Neural crest cell (in vitro differentiated cells): ENCODE measurements at regions not wholly inside any gene's neighbourhood (a gene's known extent, or its start where the extent isn't known, plus 50 kb on each side); places are given as distances from the start of the nearest gene placed in this dataset.

Source experiments
- DNase-seq: peaks from one replicate; pipeline ENCODE4 v3.0.0; 2021; ENCODE audit warnings: low read depth, mixed read lengths, low spot score
- H3K27ac Mint-ChIP-seq: one replicate; pipeline ENCODE4 v1.8.0; 2021; ENCODE audit warnings: mild to moderate bottlenecking, mixed read lengths; ENCODE audit not compliant: unreplicated experiment
- H3K27me3 Mint-ChIP-seq: 2 replicates; pipeline ENCODE4 v1.8.0; 2021; ENCODE audit warnings: low read depth, mild to moderate bottlenecking, mixed read lengths
- H3K36me3 Mint-ChIP-seq: 2 replicates; pipeline ENCODE4 v1.8.0; 2021; ENCODE audit warnings: low read depth, mild to moderate bottlenecking, mixed read lengths
- H3K4me1 Mint-ChIP-seq: 2 replicates; pipeline ENCODE4 v1.8.0; 2021; ENCODE audit warnings: mixed read lengths
- H3K4me3 Mint-ChIP-seq: one replicate; pipeline ENCODE4 v1.8.0; 2021; ENCODE audit warnings: mild to moderate bottlenecking, mixed read lengths
- H3K9me3 Mint-ChIP-seq: 2 replicates; pipeline ENCODE4 v1.8.0; 2021; ENCODE audit warnings: mixed read lengths
- TF ChIP-seq, protein P1 (sequence below): fragments of 200-600 bp; sonication (generic); conservative IDR thresholded peaks from 2 replicates; pipeline ENCODE4 v1.5.0; 2021; ENCODE audit warnings: antibody characterized with exemption, mild to moderate bottlenecking

DNA sequence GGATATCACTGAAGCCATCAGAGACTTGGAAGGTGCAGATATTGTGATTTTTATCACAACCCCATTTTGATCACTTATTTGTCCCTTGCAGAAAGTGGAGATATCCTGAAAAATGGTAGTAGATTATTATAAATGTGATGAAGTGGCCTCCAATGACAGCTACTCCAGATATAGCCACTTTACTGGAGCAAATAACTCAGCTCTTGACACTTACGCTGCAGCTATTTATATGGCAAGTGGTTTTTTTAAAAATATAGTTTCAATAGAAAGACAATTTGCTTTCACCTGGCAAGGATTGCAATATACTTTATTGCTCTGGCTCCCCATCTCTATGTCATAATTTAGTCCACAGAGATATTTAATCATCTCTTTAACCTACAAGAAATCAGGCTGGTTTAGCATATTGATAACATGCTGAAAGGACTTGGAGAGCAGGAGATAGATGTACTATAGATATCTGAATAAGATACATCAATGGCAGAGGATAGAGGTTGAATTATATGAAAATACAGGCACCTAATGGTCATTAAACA lies 182.8 kb upstream of the SKOR2 start:
- Mint-ChIP-seq H3K27ac (no peak overlapping the region), H3K36me3 (no peaks in the 10 kb centered on the region), H3K9me3 (no peaks in the 10 kb centered on the region), H3K27me3 (peaks cover 40% of the 10 kb centered on the region), H3K4me1 (peaks cover 9% of the 10 kb centered on the region), H3K4me3 (no peak overlapping the region)
- TF ChIP-seq, protein P1, sequence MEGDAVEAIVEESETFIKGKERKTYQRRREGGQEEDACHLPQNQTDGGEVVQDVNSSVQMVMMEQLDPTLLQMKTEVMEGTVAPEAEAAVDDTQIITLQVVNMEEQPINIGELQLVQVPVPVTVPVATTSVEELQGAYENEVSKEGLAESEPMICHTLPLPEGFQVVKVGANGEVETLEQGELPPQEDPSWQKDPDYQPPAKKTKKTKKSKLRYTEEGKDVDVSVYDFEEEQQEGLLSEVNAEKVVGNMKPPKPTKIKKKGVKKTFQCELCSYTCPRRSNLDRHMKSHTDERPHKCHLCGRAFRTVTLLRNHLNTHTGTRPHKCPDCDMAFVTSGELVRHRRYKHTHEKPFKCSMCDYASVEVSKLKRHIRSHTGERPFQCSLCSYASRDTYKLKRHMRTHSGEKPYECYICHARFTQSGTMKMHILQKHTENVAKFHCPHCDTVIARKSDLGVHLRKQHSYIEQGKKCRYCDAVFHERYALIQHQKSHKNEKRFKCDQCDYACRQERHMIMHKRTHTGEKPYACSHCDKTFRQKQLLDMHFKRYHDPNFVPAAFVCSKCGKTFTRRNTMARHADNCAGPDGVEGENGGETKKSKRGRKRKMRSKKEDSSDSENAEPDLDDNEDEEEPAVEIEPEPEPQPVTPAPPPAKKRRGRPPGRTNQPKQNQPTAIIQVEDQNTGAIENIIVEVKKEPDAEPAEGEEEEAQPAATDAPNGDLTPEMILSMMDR, result no peak
- DNase-seq, result no peak

GRCh38 chr18:47427923-47428637 lies 176.6 kb upstream of the SKOR2 start:
- DNase-seq, result no peak
- Mint-ChIP-seq H3K27me3 (peaks cover 16% of the 10 kb centered on the region), H3K36me3 (no peaks in the 10 kb centered on the region), H3K9me3 (no peaks in the 10 kb centered on the region), H3K4me3 (no peak overlapping the region), H3K27ac (no peak overlapping the region), H3K4me1 (no peaks in the 10 kb centered on the region)
- TF ChIP-seq, protein P1, result no peak

GRCh38 chr18:47427072-47427471 lies 175.6 kb upstream of the SKOR2 start:
- TF ChIP-seq, protein P1, result no peak
- H3K27me3 Mint-ChIP-seq, result peaks cover 14% of the 10 kb centered on the region
- H3K4me3 Mint-ChIP-seq, result no peak overlapping the region
- no peaks in the 10 kb centered on the region for H3K9me3 Mint-ChIP-seq
- no peak for DNase-seq
- H3K27ac Mint-ChIP-seq, result no peak overlapping the region
- H3K36me3 Mint-ChIP-seq, result no peaks in the 10 kb centered on the region
- no peaks in the 10 kb centered on the region for H3K4me1 Mint-ChIP-seq

GRCh38 chr18:47425365-47425764 lies 173.9 kb upstream of the SKOR2 start:
- no peaks in the 10 kb centered on the region for H3K9me3 Mint-ChIP-seq
- no peaks in the 10 kb centered on the region for H3K4me1 Mint-ChIP-seq
- H3K27ac Mint-ChIP-seq, result no peak overlapping the region
- peaks cover 18% of the 10 kb centered on the region for H3K27me3 Mint-ChIP-seq
- TF ChIP-seq, protein P1, result no peak
- no peak for DNase-seq
- H3K4me3 Mint-ChIP-seq, result no peak overlapping the region
- H3K36me3 Mint-ChIP-seq, result no peaks in the 10 kb centered on the region

DNA sequence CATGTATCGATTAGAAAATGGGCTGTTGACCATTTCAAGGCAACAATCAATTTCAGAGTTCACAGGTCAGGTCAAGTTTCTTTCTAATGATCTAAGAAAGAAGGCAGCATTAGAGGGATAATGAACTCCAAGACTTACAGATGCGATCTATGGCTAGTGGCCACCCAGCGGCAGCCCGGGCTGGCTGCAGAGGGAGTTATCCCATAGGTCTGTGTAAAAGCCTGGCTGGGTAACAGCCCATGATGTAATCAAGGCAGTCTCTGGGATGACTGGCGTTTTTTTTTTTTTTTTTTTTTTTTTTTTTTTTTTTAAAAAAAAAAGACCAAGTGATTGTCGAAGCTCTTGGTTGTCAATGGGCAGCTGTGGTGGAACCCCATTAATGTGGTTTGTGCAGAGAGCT lies 171.1 kb upstream of the SKOR2 start:
- Mint-ChIP-seq H3K36me3 (no peaks in the 10 kb centered on the region), H3K27me3 (peaks cover 43% of the 10 kb centered on the region), H3K4me3 (no peak overlapping the region), H3K9me3 (no peaks in the 10 kb centered on the region), H3K27ac (no peak overlapping the region), H3K4me1 (no peaks in the 10 kb centered on the region)
- TF ChIP-seq, protein P1, result no peak
- DNase-seq, result no peak
